Activated CD8-positive, alpha-beta T cell treated with anti-CD3 and anti-CD28 coated beads for 36 hours (primary cell): ENCODE measurements at regions not wholly inside any gene's neighbourhood (a gene's known extent, or its start where the extent isn't known, plus 50 kb on each side); places are given as distances from the start of the nearest gene placed in this dataset.

ENCODE experiments used
- ATAC-seq: fragments of 200-7000 bp; cut with Tn5 transposase; one replicate; pipeline ENCODE4 v1.10.0; 2021; ENCODE audit warnings: mild to moderate bottlenecking, moderate library complexity
- CTCF ChIA-PET: fragments of 350-600 bp; sonication (Branson Sonifier 250); formaldehyde crosslinking; loops from one replicate; lab custom pipeline; 2021; ENCODE audit warnings: antibody characterized with exemption; lab: Charles Lee
- POLR2A ChIA-PET: fragments of 350-600 bp; sonication (Branson Sonifier 250); formaldehyde crosslinking; loops from one replicate; lab custom pipeline; 2021; ENCODE audit warnings: antibody characterized with exemption; lab: Charles Lee
- DNase-seq: peaks from one replicate; pipeline ENCODE4 v3.0.0-alpha.2; 2020
- H3K27ac Mint-ChIP-seq: one replicate; pipeline ENCODE4 v1.8.0; 2021; ENCODE audit warnings: mild to moderate bottlenecking, mixed read lengths
- H3K27me3 Mint-ChIP-seq: one replicate; pipeline ENCODE4 v1.8.0; 2021; ENCODE audit warnings: mixed read lengths
- H3K36me3 Mint-ChIP-seq: one replicate; pipeline ENCODE4 v1.8.0; 2021; ENCODE audit warnings: low read depth, mixed read lengths
- H3K4me1 Mint-ChIP-seq: one replicate; pipeline ENCODE4 v1.8.0; 2021; ENCODE audit warnings: low read depth, mixed read lengths
- H3K4me3 Mint-ChIP-seq: one replicate; pipeline ENCODE4 v1.8.0; 2021; ENCODE audit warnings: mild to moderate bottlenecking, moderate library complexity, mixed read lengths
- H3K9me3 Mint-ChIP-seq: one replicate; pipeline ENCODE4 v1.8.0; 2021; ENCODE audit warnings: mixed read lengths
- CTCF ChIP-seq: fragments of 200-600 bp; IDR thresholded peaks from one replicate; pipeline ENCODE4 v1.8.0; 2022; ENCODE audit warnings: antibody characterized with exemption, mild to moderate bottlenecking
- intact Hi-C: fragments of 100-400 bp; cut with micrococcal nuclease; formaldehyde crosslinking; loops from one replicate; pipeline ENCODE4 v1.10.0; 2022

GRCh38 chr22:48619721-48620120, 1208.0 kb downstream of the BRD1 start:
- ChIA-PET POLR2A (no interaction called here), CTCF (no interaction called here)
- H3K27me3 Mint-ChIP-seq = no peaks in the 10 kb centered on the region
- H3K4me3 Mint-ChIP-seq = no peak overlapping the region
- no peaks in the 10 kb centered on the region for H3K9me3 Mint-ChIP-seq
- no peak for DNase-seq
- intact Hi-C loops = no loop called here
- no peak overlapping the region for H3K27ac Mint-ChIP-seq
- ATAC-seq = no peak
- no peaks in the 10 kb centered on the region for H3K4me1 Mint-ChIP-seq
- TF ChIP-seq CTCF = no peak
- no peaks in the 10 kb centered on the region for H3K36me3 Mint-ChIP-seq

GRCh38 chr22:48618326-48618725, 1209.3 kb downstream of the BRD1 start:
- Mint-ChIP-seq H3K27ac (no peak overlapping the region), H3K27me3 (no peaks in the 10 kb centered on the region), H3K4me1 (no peaks in the 10 kb centered on the region), H3K4me3 (no peak overlapping the region), H3K9me3 (no peaks in the 10 kb centered on the region), H3K36me3 (no peaks in the 10 kb centered on the region)
- POLR2A ChIA-PET = no interaction called here
- TF ChIP-seq CTCF = no peak
- ATAC-seq (no peak), DNase-seq (no peak)
- CTCF ChIA-PET = no interaction called here
- intact Hi-C loops = no loop called here

GRCh38 chr22:48616656-48617055, 1211.0 kb downstream of the BRD1 start:
- ChIA-PET POLR2A (no interaction called here), CTCF (no interaction called here)
- DNase-seq = no peak
- intact Hi-C loops = no loop called here
- Mint-ChIP-seq H3K9me3 (peaks cover under 1% of the 10 kb centered on the region), H3K36me3 (no peaks in the 10 kb centered on the region), H3K4me1 (no peaks in the 10 kb centered on the region), H3K27ac (no peak overlapping the region), H3K27me3 (no peaks in the 10 kb centered on the region), H3K4me3 (no peak overlapping the region)
- no peak for TF ChIP-seq CTCF
- no peak for ATAC-seq

GRCh38 chr22:48615171-48616008, 1212.3 kb downstream of the BRD1 start:
- ChIA-PET POLR2A (no interaction called here), CTCF (no interaction called here)
- peaks cover 5% of the 10 kb centered on the region for H3K9me3 Mint-ChIP-seq
- H3K4me1 Mint-ChIP-seq = no peaks in the 10 kb centered on the region
- no peak for TF ChIP-seq CTCF
- ATAC-seq = no peak
- H3K27ac Mint-ChIP-seq = no peak overlapping the region
- intact Hi-C loops = no loop called here
- no peaks in the 10 kb centered on the region for H3K27me3 Mint-ChIP-seq
- H3K36me3 Mint-ChIP-seq = no peaks in the 10 kb centered on the region
- H3K4me3 Mint-ChIP-seq = no peak overlapping the region
- DNase-seq = no peak

- Mint-ChIP-seq H3K27me3 (no peaks in the 10 kb centered on the region), H3K4me1 (no peaks in the 10 kb centered on the region), H3K36me3 (no peaks in the 10 kb centered on the region), H3K9me3 (peaks cover 5% of the 10 kb centered on the region), H3K27ac (no peak overlapping the region), H3K4me3 (no peak overlapping the region)
- no peak for TF ChIP-seq CTCF
- ChIA-PET CTCF (no interaction called here), POLR2A (no interaction called here)
- intact Hi-C loops = no loop called here
- DNase-seq (no peak), ATAC-seq (no peak)
These were observed 1214.0 kb downstream of the BRD1 start for GRCh38 chr22:48613566-48614200.
